Tibial artery (tissue), 4 donors: ENCODE measurements at regions not wholly inside any gene's neighbourhood (a gene's known extent, or its start where the extent isn't known, plus 50 kb on each side); places are given as distances from the start of the nearest gene placed in this dataset.
A peak's percentile ranks its signal among the peaks of the same experiment; 100 is the strongest.
"Not testable (repeated sequence)": the region's sequence is repeated elsewhere in the genome, so short reads cannot be mapped to it uniquely, and the experiment has no call there.

Source experiments
- DNase-seq, 2 donors: peaks; one replicate each; pipeline ENCODE4 v3.0.0-alpha.2; 2019
- H3K27ac ChIP-seq, 2 donors: fragments of 200-600 bp; sonication (generic) in 1 of 2; 1 replicate in 1 of 2; 2 replicates in 1 of 2; pipeline ENCODE4 v1.5.1; 2018 to 2019; ENCODE audit warnings: mild to moderate bottlenecking in 1 of 2
- H3K27me3 ChIP-seq, 2 donors: fragments of 200-600 bp; sonication (generic) in 1 of 2; one replicate each; pipeline versions ENCODE4 v1.5.1 to v1.6.0; 2016 to 2019
- H3K36me3 ChIP-seq, 3 donors: fragments of 200-600 bp; sonication (generic) in 2 of 3; one replicate each; pipeline ENCODE4 v1.5.1; 2016 to 2019; ENCODE audit warnings: mild to moderate bottlenecking in 2 of 3
- H3K4me1 ChIP-seq, 4 donors: fragments of 200-600 bp; sonication (generic) in 2 of 4; 1 replicate in 3 of 4; 2 replicates in 1 of 4; pipeline ENCODE4 v1.5.1; 2016 to 2019
- H3K4me3 ChIP-seq, 2 donors: fragments of 200-600 bp; sonication (generic) in 1 of 2; 1 replicate in 1 of 2; 2 replicates in 1 of 2; pipeline ENCODE4 v1.5.1; 2018 to 2019; ENCODE audit warnings: mild to moderate bottlenecking in 2 of 2
- H3K9me3 ChIP-seq, 3 donors: fragments of 200-600 bp; sonication (generic) in 1 of 3; one replicate each; pipeline ENCODE4 v1.5.1; 2016 to 2019
- CTCF ChIP-seq, 2 experiments: fragments of 200-600 bp in 1 of 2; fragments of 450-650 bp in 1 of 2; IDR thresholded peaks; one replicate each; pipeline ENCODE4 v1.5.1; 2017 to 2019; ENCODE audit warnings: antibody characterized with exemption in 2 of 2, mild to moderate bottlenecking in 1 of 2, moderate library complexity in 1 of 2
- intact Hi-C: fragments of 100-400 bp; cut with DNase I; formaldehyde crosslinking; loops from one replicate; pipeline ENCODE4 v1.15.0; 2023; ENCODE audit warnings: low total_unique reads

- Histone ChIP-seq H3K9me3 (peaks cover 0 to 3% (median 0%) of the 10 kb centered on the region in 3 donors), H3K36me3 (no peaks in the 10 kb centered on the region), H3K27me3 (no peaks in the 10 kb centered on the region), H3K4me3 (no peak overlapping the region), H3K27ac (no peak overlapping the region), H3K4me1 (no peaks in the 10 kb centered on the region)
- intact Hi-C loops = no loop called here
- no peak for TF ChIP-seq CTCF (IDR thresholded peaks at IDR 0.05)
- DNase-seq = no peak
Measured at GRCh38 chr13:58340895-58341294, 709.4 kb downstream of the PCDH17 start.

- H3K36me3 ChIP-seq = no peaks in the 10 kb centered on the region
- no peak for TF ChIP-seq CTCF (IDR thresholded peaks at IDR 0.05)
- intact Hi-C loops = no loop called here
- no peaks in the 10 kb centered on the region for H3K27me3 ChIP-seq
- H3K4me3 ChIP-seq = no peak overlapping the region
- peaks cover 0 to 3% (median 0%) of the 10 kb centered on the region in 3 donors for H3K9me3 ChIP-seq
- no peak for DNase-seq
- no peak overlapping the region for H3K27ac ChIP-seq
- no peaks in the 10 kb centered on the region for H3K4me1 ChIP-seq
Measured at GRCh38 chr13:58341318-58341717, 709.8 kb downstream of the PCDH17 start.

GRCh38 chr13:58343076-58343475 lies 711.5 kb downstream of the PCDH17 start:
- no peaks in the 10 kb centered on the region for H3K27me3 ChIP-seq
- no peak overlapping the region for H3K27ac ChIP-seq
- TF ChIP-seq CTCF (IDR thresholded peaks at IDR 0.05) = no peak
- DNase-seq = no peak
- H3K4me3 ChIP-seq = no peak overlapping the region
- H3K36me3 ChIP-seq = no peaks in the 10 kb centered on the region
- no peaks in the 10 kb centered on the region for H3K4me1 ChIP-seq
- H3K9me3 ChIP-seq = peaks cover 0 to 3% (median 0%) of the 10 kb centered on the region in 3 donors
- intact Hi-C loops = no loop called here

GRCh38 chr13:58352100-58352499 lies 720.6 kb downstream of the PCDH17 start:
- H3K36me3 ChIP-seq, H3K4me1 ChIP-seq, H3K27me3 ChIP-seq, H3K4me3 ChIP-seq, H3K27ac ChIP-seq, intact Hi-C loops, H3K9me3 ChIP-seq: not testable (repeated sequence)
- DNase-seq = peak in 1 of 2 donors; percentile 59

GRCh38 chr13:58369936-58370335 lies 738.4 kb downstream of the PCDH17 start:
- Histone ChIP-seq H3K4me1 (no peaks in the 10 kb centered on the region), H3K27ac (no peak overlapping the region), H3K9me3 (no peaks in the 10 kb centered on the region), H3K4me3 (no peak overlapping the region), H3K36me3 (no peaks in the 10 kb centered on the region), H3K27me3 (no peaks in the 10 kb centered on the region)
- intact Hi-C loops = no loop called here
- no peak for TF ChIP-seq CTCF (IDR thresholded peaks at IDR 0.05)
- DNase-seq = no peak

- Histone ChIP-seq H3K4me1 (no peaks in the 10 kb centered on the region), H3K9me3 (no peaks in the 10 kb centered on the region), H3K4me3 (no peak overlapping the region), H3K36me3 (no peaks in the 10 kb centered on the region), H3K27ac (no peak overlapping the region), H3K27me3 (no peaks in the 10 kb centered on the region)
- no peak for TF ChIP-seq CTCF (IDR thresholded peaks at IDR 0.05)
- intact Hi-C loops = no loop called here
- DNase-seq = no peak
Measured at GRCh38 chr13:58376349-58376748, 744.8 kb downstream of the PCDH17 start.
